Astrocyte (in vitro differentiated cells and primary cell): ENCODE measurements at regions not wholly inside any gene's neighbourhood (a gene's known extent, or its start where the extent isn't known, plus 50 kb on each side); places are given as distances from the start of the nearest gene placed in this dataset.

ENCODE experiments used
- DNase-seq: peaks from one replicate; pipeline ENCODE4 v3.0.0-alpha.2; 2010; ENCODE audit warnings: low read depth
- FAIRE-seq: peaks from 2 replicates; lab custom pipeline; 2011; peaks lifted over from hg19 to GRCh38; lab: Jason Lieb, UNC
- H2AFZ ChIP-seq: 2 replicates; pipeline ENCODE4 v1.6.0; 2012; ENCODE audit warnings: low read depth, low read length, inconsistent platforms
- H3K27ac ChIP-seq: 2 replicates; pipeline ENCODE4 v1.5.1; 2011; ENCODE audit warnings: low read depth, low read length, inconsistent platforms
- H3K27me3 ChIP-seq: 2 replicates; pipeline ENCODE4 v1.6.0; 2011; ENCODE audit warnings: low read length, inconsistent platforms; ENCODE audit not compliant: insufficient read depth
- H3K36me3 ChIP-seq: 2 replicates; pipeline ENCODE4 v1.5.1; 2011; ENCODE audit warnings: low read length, inconsistent platforms; ENCODE audit not compliant: insufficient read depth
- H3K4me1 ChIP-seq: 2 replicates; pipeline ENCODE4 v1.5.1; 2011; ENCODE audit warnings: low read length, inconsistent platforms; ENCODE audit not compliant: insufficient read depth
- H3K4me2 ChIP-seq: 2 replicates; pipeline ENCODE4 v1.6.0; 2012; ENCODE audit warnings: low read length, inconsistent platforms
- H3K4me3 ChIP-seq: 2 replicates; pipeline ENCODE4 v1.5.1; 2011; ENCODE audit warnings: low read depth, mild to moderate bottlenecking, low read length, inconsistent platforms; ENCODE audit not compliant: insufficient read depth
- H3K79me2 ChIP-seq: 2 replicates; pipeline ENCODE4 v1.6.0; 2012; ENCODE audit warnings: mild to moderate bottlenecking, low read length, inconsistent platforms; ENCODE audit not compliant: insufficient read depth
- H3K9ac ChIP-seq: 2 replicates; pipeline ENCODE4 v1.6.0; 2012; ENCODE audit warnings: mild to moderate bottlenecking, low read length, inconsistent platforms
- H3K9me3 ChIP-seq: 2 replicates; pipeline ENCODE4 v1.5.1; 2012; ENCODE audit warnings: low read depth, mild to moderate bottlenecking, low read length, inconsistent platforms; ENCODE audit not compliant: insufficient read depth
- H4K20me1 ChIP-seq: 2 replicates; pipeline ENCODE4 v1.6.0; 2012; ENCODE audit warnings: low read length, inconsistent platforms; ENCODE audit not compliant: insufficient read depth
- H3K27ac Mint-ChIP-seq: one replicate; pipeline ENCODE4 v1.8.0; 2021; ENCODE audit warnings: mild to moderate bottlenecking, mixed read lengths; ENCODE audit not compliant: unreplicated experiment
- H3K27me3 Mint-ChIP-seq: one replicate; pipeline ENCODE4 v1.8.0; 2021; ENCODE audit warnings: low read depth, mixed read lengths; ENCODE audit not compliant: unreplicated experiment
- H3K36me3 Mint-ChIP-seq: one replicate; pipeline ENCODE4 v1.8.0; 2021; ENCODE audit warnings: low read depth, mixed read lengths; ENCODE audit not compliant: unreplicated experiment
- H3K4me1 Mint-ChIP-seq: one replicate; pipeline ENCODE4 v1.8.0; 2021; ENCODE audit warnings: low read depth, mixed read lengths; ENCODE audit not compliant: unreplicated experiment
- H3K4me3 Mint-ChIP-seq: one replicate; pipeline ENCODE4 v1.8.0; 2021; ENCODE audit warnings: mild to moderate bottlenecking, moderate library complexity, mixed read lengths; ENCODE audit not compliant: unreplicated experiment
- H3K9me3 Mint-ChIP-seq: one replicate; pipeline ENCODE4 v1.8.0; 2021; ENCODE audit warnings: mild to moderate bottlenecking, mixed read lengths; ENCODE audit not compliant: unreplicated experiment
- EZH2 ChIP-seq: IDR thresholded peaks from 2 replicates; pipeline ENCODE4 v1.6.1; 2012; ENCODE audit warnings: mild to moderate bottlenecking, low read length, inconsistent platforms; ENCODE audit not compliant: insufficient read depth
- TF ChIP-seq, protein P1 (sequence below): IDR thresholded peaks from 2 replicates; pipeline ENCODE4 v1.5.1; 2011; ENCODE audit warnings: low read depth, mild to moderate bottlenecking, inconsistent platforms, low read length, moderate library complexity; ENCODE audit not compliant: insufficient read depth

DNA sequence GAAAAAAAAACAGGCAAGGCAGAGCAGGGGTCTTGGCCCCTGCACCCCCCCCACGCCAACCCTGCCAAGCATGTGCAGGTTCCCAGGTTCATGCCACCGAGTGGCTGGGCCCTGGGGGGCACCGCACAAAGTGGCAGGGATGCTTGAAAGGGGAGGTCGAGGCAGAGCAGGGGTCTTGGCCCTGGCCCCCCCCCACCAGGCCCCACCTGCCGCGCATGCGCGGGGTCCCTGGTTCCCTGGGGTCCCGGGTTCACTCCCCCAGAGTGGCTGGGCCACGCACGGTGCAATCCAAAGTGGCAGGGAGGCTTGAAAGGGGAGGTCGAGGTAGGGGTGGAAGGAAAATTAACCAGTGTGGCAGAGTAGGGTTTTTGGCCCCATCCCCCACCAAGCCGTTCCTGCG is 312.2 kb downstream of the ALG10 start:
- no peak for TF ChIP-seq EZH2
- TF ChIP-seq, protein P1, sequence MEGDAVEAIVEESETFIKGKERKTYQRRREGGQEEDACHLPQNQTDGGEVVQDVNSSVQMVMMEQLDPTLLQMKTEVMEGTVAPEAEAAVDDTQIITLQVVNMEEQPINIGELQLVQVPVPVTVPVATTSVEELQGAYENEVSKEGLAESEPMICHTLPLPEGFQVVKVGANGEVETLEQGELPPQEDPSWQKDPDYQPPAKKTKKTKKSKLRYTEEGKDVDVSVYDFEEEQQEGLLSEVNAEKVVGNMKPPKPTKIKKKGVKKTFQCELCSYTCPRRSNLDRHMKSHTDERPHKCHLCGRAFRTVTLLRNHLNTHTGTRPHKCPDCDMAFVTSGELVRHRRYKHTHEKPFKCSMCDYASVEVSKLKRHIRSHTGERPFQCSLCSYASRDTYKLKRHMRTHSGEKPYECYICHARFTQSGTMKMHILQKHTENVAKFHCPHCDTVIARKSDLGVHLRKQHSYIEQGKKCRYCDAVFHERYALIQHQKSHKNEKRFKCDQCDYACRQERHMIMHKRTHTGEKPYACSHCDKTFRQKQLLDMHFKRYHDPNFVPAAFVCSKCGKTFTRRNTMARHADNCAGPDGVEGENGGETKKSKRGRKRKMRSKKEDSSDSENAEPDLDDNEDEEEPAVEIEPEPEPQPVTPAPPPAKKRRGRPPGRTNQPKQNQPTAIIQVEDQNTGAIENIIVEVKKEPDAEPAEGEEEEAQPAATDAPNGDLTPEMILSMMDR, result no peak
- Mint-ChIP-seq H3K27ac (no peak overlapping the region), H3K36me3 (no peaks in the 10 kb centered on the region), H3K4me1 (no peaks in the 10 kb centered on the region), H3K9me3 (peaks cover 9% of the 10 kb centered on the region), H3K4me3 (no peak overlapping the region), H3K27me3 (no peaks in the 10 kb centered on the region)
- no peak overlapping the region for H3K4me3 ChIP-seq
- H3K27me3 ChIP-seq, result no peaks in the 10 kb centered on the region
- no peaks in the 10 kb centered on the region for H3K79me2 ChIP-seq
- no peaks in the 10 kb centered on the region for H4K20me1 ChIP-seq
- DNase-seq (no peak), FAIRE-seq (no peak)
- H3K4me2 ChIP-seq, result no peak overlapping the region
- peaks cover 4% of the 10 kb centered on the region for H3K9me3 ChIP-seq
- no peaks in the 10 kb centered on the region for H3K36me3 ChIP-seq
- H3K9ac ChIP-seq, result no peak overlapping the region
- H3K4me1 ChIP-seq, result no peaks in the 10 kb centered on the region
- no peak overlapping the region for H3K27ac ChIP-seq
- no peak overlapping the region for H2AFZ ChIP-seq

DNA sequence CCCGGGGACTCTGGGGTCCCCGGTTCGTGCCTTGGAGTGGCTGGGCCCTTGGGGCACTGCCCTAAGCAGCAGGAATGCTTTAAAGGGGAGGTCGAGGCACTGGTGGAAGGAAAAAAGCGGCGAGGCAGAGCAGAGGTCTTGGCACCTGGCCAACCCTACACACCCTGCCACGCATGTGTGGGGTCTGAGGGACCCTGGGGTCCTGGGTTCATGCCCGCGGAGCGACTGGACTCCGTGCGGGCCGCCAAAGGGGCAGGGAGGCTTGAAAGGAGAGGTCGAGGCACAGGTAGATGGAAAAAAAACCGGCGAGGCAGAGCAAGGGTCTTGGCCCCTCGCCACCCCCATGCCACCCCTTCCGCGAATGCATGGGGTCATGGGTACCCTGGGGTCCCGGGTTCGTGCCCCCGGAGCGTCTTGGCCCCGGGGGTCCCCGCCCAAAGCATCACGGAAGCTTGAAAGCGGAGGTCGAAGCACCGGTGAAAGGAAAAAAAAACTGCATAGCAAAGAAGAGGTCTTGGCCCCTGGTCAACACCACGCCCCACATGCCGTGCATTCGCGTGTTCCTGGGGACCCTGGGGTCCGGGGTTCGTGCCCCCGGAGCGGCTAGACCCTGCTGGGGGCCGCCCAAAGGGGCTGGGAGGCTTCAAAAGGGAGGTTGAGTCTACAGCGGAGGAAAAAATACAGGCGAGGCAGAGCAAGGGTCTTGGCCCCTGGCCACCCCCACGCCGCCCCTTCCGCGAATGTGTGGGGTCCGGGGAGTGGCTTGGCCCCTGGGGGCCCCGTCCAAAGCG is 312.9 kb downstream of the ALG10 start:
- no peak for FAIRE-seq
- Histone ChIP-seq H3K9me3 (peaks cover 4% of the 10 kb centered on the region), H3K4me2 (no peak overlapping the region), H4K20me1 (no peaks in the 10 kb centered on the region), H2AFZ (no peak overlapping the region), H3K36me3 (no peaks in the 10 kb centered on the region), H3K9ac (no peak overlapping the region), H3K27me3 (no peaks in the 10 kb centered on the region), H3K4me3 (no peak overlapping the region), H3K79me2 (no peaks in the 10 kb centered on the region), H3K4me1 (no peaks in the 10 kb centered on the region), H3K27ac (no peak overlapping the region)
- DNase-seq, result no peak
- Mint-ChIP-seq H3K27ac (no peak overlapping the region), H3K4me3 (no peak overlapping the region), H3K9me3 (peaks cover 9% of the 10 kb centered on the region), H3K27me3 (no peaks in the 10 kb centered on the region), H3K36me3 (no peaks in the 10 kb centered on the region), H3K4me1 (no peaks in the 10 kb centered on the region)
- no peak for TF ChIP-seq EZH2
- TF ChIP-seq, protein P1, result no peak

DNA sequence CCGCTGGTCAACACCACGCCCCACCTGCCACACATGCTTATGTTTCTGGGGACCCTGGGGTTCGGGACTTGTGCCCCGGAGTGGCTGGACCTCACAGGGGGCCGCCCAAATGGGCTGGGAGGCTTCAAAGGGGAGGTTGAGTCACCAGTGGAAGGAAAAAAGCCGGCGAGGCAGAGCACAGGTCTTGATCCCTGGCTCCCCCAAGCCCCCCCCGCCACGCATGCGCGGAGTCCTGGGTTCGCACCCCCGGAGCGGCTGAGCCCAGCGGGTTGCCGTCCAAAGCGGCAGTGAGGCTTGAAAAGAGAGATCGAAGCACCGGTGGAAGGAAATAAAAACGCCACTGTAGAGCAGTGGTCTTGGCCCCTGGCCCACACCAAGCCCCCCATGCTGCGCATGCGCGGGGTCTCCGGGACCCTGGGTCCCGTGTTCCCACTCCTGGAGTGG is 313.5 kb downstream of the ALG10 start:
- Histone ChIP-seq H3K9ac (no peak overlapping the region), H3K27me3 (no peaks in the 10 kb centered on the region), H3K9me3 (peaks cover 4% of the 10 kb centered on the region), H2AFZ (no peak overlapping the region), H4K20me1 (no peaks in the 10 kb centered on the region), H3K4me3 (no peak overlapping the region), H3K36me3 (no peaks in the 10 kb centered on the region), H3K4me1 (no peaks in the 10 kb centered on the region), H3K27ac (no peak overlapping the region), H3K79me2 (no peaks in the 10 kb centered on the region), H3K4me2 (no peak overlapping the region)
- no peaks in the 10 kb centered on the region for H3K27me3 Mint-ChIP-seq
- FAIRE-seq (no peak), DNase-seq (no peak)
- H3K27ac Mint-ChIP-seq, result no peak overlapping the region
- TF ChIP-seq EZH2, result no peak
- TF ChIP-seq, protein P1, result no peak
- no peaks in the 10 kb centered on the region for H3K36me3 Mint-ChIP-seq
- no peak overlapping the region for H3K4me3 Mint-ChIP-seq
- no peaks in the 10 kb centered on the region for H3K4me1 Mint-ChIP-seq
- peaks cover 9% of the 10 kb centered on the region for H3K9me3 Mint-ChIP-seq
